ENCODE measurements at regions not wholly inside any gene's neighbourhood (a gene's known extent, or its start where the extent isn't known, plus 50 kb on each side); places are given as distances from the start of the nearest gene placed in this dataset.
"Not testable (repeated sequence)": the region's sequence is repeated elsewhere in the genome, so short reads cannot be mapped to it uniquely, and the experiment has no call there.

DNA sequence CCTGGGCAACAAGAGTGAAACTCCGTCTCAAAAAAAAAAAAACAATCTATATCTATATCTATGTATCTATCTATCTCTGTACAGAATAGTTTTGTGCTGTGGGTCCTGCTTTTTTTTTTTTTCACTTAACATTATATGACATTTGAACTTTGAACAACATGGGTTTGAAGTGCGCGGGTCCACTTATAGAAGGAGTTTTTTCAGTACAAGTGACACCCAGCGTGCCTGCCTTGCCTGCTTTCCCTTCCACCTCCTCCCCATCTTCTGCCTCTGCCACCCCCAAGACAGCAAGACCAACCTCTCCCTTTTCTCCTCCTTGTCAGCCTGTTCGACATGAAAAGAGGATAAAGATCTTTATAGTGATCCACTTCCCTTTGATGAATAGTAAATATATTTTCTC lies 102.2 kb upstream of the KCNG1 start:
- no peak overlapping the region for H3K4me3 ChIP-seq (ENCODE audit: low read length)
- TF ChIP-seq, protein P1, sequence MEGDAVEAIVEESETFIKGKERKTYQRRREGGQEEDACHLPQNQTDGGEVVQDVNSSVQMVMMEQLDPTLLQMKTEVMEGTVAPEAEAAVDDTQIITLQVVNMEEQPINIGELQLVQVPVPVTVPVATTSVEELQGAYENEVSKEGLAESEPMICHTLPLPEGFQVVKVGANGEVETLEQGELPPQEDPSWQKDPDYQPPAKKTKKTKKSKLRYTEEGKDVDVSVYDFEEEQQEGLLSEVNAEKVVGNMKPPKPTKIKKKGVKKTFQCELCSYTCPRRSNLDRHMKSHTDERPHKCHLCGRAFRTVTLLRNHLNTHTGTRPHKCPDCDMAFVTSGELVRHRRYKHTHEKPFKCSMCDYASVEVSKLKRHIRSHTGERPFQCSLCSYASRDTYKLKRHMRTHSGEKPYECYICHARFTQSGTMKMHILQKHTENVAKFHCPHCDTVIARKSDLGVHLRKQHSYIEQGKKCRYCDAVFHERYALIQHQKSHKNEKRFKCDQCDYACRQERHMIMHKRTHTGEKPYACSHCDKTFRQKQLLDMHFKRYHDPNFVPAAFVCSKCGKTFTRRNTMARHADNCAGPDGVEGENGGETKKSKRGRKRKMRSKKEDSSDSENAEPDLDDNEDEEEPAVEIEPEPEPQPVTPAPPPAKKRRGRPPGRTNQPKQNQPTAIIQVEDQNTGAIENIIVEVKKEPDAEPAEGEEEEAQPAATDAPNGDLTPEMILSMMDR (IDR thresholded peaks at IDR 0.05; ENCODE audit: insufficient read depth, low read depth, low read length, missing control alignments): no peak
- DNase-seq (ENCODE audit: low read depth): no peak

DNA sequence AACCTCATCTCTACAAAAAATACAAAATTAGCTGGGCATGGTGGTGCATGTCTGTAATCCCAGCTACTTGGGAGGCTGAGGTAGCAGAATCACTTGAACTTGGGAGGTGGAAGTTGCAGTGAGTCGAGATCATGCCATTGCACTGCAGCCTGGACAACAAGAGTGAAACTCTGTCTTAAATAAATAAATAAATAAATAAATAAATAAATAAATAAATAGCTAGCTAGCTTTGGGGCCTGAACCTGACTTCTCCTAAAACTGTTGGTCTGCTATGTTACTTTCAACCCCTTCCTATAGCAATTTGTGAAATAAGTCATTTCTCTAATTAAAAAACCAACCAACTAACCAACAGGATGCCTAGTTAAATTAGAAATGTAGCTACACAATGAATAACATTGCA lies 101.0 kb upstream of the KCNG1 start:
- not testable (repeated sequence) for DNase-seq (ENCODE audit: low read depth)

DNA sequence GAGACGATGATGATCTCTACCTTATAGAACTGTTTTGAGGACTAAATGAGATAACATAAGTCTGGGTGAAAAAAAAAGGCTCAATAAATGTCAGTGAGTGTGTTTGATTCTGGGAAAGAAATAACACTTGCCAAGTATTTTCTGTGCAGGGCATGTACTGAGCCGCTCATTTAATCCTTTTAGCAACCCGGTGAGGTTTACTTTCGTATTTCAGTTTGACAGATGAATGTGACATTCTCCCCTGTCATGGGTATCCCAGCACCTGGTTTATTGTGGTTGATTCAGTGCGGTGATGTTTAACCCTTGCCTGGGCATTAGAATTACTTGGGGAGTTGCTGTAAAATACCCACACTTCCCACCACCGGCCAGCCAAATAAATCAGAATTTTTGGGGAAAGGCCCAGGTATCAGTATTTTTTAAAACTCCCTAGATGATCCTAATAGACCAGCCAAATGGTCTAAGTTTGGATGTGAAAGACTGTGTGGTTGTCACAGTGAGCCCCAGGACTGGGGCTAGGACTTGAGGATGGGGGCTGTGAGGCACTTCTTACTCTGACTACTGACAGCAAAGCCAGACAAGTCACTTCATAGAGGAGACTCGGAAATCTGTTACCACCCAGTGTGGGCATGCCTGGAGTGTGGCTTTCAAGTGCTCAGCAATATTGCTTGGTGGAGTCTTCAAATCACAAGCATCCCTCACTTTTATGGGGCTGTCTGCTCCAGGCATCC lies 100.2 kb upstream of the KCNG1 start:
- TF ChIP-seq, protein P1 (IDR thresholded peaks at IDR 0.05; ENCODE audit: insufficient read depth, low read depth, low read length, missing control alignments): no peak

More for the DNA sequence above, 101.0 kb upstream of the KCNG1 start:
- not testable (repeated sequence) for H3K4me3 ChIP-seq (ENCODE audit: low read length)

DNA sequence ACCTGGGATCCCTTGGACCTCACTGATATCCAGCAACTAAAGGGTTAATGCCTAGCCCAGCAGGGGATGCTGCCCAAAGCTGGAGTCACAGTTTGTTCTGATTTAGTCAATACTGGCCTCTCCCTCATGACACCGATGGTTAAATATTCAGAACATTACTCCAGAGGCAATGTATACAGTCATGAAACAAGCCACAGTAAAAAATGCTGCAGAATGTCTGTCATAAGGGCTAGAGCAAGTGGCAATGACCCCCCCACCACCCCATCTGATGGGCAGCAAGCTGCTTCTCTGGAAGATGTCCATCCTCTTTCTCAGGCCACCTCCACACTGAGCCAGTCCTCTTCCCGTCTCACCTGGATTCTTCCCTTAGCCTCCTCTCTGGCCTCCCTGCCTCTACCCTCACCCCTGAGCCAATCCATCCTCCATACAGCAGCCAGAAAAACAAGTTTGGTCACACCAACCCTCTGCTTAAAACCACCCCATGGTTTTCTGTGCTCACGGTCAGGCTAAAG lies 99.0 kb upstream of the KCNG1 start:
- no peak overlapping the region for H3K4me3 ChIP-seq (ENCODE audit: low read length)
- TF ChIP-seq, protein P1 (IDR thresholded peaks at IDR 0.05; ENCODE audit: insufficient read depth, low read depth, low read length, missing control alignments): no peak
- peak; percentile 79 for DNase-seq (ENCODE audit: low read depth)

More for the DNA sequence above, 100.2 kb upstream of the KCNG1 start:
- DNase-seq (ENCODE audit: low read depth): peak; percentile 15
- H3K4me3 ChIP-seq (ENCODE audit: low read length): no peak overlapping the region

DNA sequence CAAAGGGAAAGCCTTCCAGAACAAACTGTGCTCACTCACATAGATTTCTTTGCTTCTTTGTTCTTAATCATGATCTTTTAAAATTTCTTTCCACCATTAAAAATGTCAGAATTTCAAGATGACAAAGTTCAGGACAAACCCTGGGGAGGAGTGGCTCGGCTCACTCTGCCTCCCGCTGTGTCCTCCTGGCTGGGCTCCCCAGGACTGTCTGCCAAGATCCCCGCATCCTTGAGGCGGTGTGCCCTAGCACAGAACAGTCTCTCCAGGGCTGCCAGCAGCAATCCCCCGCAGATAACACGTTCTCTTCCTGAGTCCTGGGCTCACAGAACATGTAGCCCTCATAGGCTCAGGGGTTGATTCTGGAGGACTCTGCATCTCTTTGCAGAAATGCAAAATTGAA lies 98.4 kb upstream of the KCNG1 start:
- no peak for DNase-seq (ENCODE audit: low read depth)
- H3K4me3 ChIP-seq (ENCODE audit: low read length): no peak overlapping the region
- TF ChIP-seq, protein P1 (IDR thresholded peaks at IDR 0.05; ENCODE audit: insufficient read depth, low read depth, low read length, missing control alignments): no peak

DNA sequence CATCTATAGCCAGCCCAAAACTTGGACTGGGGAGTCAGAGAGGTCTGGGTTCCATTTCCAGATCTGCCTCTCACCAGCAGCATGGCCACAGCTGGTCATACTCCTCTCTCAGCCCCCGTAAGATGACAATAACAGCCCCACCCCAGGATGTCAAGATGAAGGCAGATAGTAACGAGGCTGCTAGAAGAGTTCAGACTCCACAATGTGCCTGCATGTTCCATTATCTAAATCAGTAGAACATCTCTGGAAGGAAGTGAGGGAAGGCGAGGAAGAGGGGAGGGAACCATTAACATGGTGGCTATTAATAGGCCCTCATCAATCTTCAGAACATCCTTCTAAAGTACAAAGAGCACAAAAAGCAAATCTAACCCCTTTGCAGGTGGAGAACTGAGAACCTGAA lies 98.0 kb upstream of the KCNG1 start:
- no peak for DNase-seq (ENCODE audit: low read depth)
- no peak overlapping the region for H3K4me3 ChIP-seq (ENCODE audit: low read length)
- TF ChIP-seq, protein P1 (IDR thresholded peaks at IDR 0.05; ENCODE audit: insufficient read depth, low read depth, low read length, missing control alignments): no peak

DNA sequence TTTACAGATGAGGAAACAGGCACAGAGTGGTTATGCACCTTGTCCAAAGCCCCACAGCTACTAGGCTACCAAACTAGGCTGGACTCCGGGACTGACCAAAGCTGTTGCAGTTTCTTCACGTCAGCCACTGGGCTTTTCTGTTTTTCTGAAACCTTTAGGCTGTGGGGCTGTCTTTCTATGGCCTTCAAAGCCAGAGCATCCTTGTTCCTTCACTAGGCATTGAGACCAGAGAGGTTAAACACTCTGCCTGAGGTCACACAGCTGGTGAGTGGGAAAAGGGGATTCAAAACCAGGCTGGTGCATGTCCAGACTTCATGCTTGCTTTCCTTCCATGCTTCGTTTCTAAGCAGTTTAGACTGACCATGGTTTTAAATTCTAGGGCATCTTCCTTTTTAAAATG lies 97.5 kb upstream of the KCNG1 start:
- no peak for DNase-seq (ENCODE audit: low read depth)
- H3K4me3 ChIP-seq (ENCODE audit: low read length): no peak overlapping the region
- TF ChIP-seq, protein P1 (IDR thresholded peaks at IDR 0.05; ENCODE audit: insufficient read depth, low read depth, low read length, missing control alignments): no peak

All from epithelial cell of esophagus (primary cell).